Gastrocnemius medialis (tissue), 4 donors: ENCODE measurements at regions not wholly inside any gene's neighbourhood (a gene's known extent, or its start where the extent isn't known, plus 50 kb on each side); places are given as distances from the start of the nearest gene placed in this dataset.

Source experiments
- CTCF ChIP-seq, 5 experiments: fragments of 450-650 bp in 3 of 5; fragments of 200-600 bp in 2 of 5; sonication (generic) in 2 of 5; IDR thresholded peaks in 4 of 5; conservative IDR thresholded peaks in 1 of 5; 1 replicate in 4 of 5; 2 replicates in 1 of 5; pipeline ENCODE4 v1.5.1; 2016 to 2019; ENCODE audit warnings: antibody characterized with exemption in 5 of 5, mild to moderate bottlenecking in 3 of 5, moderate library complexity in 3 of 5
- POLR2A ChIP-seq, 2 donors: fragments of 450-650 bp; IDR thresholded peaks; one replicate each; pipeline ENCODE4 v1.6.1; 2017; ENCODE audit warnings: antibody characterized with exemption in 2 of 2, mild to moderate bottlenecking in 2 of 2, moderate library complexity in 2 of 2

- TF ChIP-seq CTCF (IDR thresholded peaks at IDR 0.05 in 4 of 5, conservative IDR thresholded peaks at IDR 0.05 in 1 of 5) (no peak), POLR2A (IDR thresholded peaks at IDR 0.05) (no peak)
Observed at GRCh38 chr4:54902976-54903375, 222.4 kb downstream of the KDR start.
